HCEC 1CT (cell line): ENCODE measurements at regions not wholly inside any gene's neighbourhood (a gene's known extent, or its start where the extent isn't known, plus 50 kb on each side); places are given as distances from the start of the nearest gene placed in this dataset.

ENCODE experiments used
- DNase-seq: peaks from one replicate; pipeline ENCODE4 v3.0.0-alpha.2; 2017

DNA sequence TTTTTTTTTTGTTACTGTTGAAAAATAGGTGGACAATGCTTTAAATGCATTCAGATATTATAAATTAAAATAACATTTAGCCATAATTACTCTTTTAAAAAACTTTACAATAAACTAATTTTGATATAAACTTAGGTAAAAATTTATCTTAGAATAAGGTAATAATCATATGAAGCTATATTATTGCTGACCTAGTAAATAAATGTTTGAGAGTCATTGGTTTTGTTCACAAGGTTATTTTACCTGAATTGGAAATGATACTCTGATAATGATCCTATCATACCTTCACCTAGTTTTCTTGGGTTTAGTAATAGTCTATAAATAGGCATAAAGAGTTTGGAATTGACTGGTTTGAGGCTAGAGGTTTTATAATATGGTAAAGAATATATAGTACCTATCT, 1076.4 kb upstream of the CDH6 start:
- DNase-seq = no peak

- DNase-seq = no peak
Observed at GRCh38 chr5:30113542-30113941, 1079.9 kb upstream of the CDH6 start.

DNA sequence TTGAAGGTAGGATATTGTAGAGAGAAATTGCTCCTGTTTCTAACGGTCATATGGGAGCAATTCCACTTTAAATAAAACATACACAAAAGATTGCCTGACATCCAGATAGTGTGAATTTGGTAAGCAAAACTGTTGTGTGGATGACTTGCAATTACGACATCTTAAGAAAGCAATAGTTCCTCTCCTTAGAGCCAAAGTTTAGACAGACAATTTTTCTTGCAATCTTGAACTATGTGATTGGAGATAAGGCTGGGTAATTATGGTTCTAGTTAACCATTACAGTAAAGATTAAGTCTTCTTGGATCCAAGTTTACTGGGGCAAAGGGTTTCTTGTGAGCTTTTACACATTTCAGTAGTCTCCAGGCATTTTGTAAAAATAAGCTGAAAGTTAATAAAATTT, 1080.6 kb upstream of the CDH6 start:
- DNase-seq = no peak

DNA sequence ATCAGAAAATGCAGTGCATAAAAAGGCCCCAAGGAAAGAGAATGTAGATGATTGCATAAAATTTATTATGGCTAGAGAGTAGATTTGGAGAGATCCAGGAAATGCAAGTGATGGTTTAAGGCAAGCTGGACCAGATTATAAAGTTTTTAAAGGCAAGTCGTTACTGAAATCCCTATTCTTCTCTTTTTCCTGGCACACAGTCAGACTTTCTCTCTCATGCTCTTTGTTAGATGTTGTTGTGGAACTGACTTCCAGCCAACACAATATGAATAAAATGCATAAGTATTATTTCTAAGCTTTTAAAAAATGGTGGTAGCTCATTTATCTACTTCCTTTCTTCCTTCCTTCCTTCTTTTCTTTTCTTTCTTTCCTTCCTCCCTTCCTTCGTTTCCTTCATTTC, 1085.4 kb upstream of the CDH6 start:
- no peak for DNase-seq

DNA sequence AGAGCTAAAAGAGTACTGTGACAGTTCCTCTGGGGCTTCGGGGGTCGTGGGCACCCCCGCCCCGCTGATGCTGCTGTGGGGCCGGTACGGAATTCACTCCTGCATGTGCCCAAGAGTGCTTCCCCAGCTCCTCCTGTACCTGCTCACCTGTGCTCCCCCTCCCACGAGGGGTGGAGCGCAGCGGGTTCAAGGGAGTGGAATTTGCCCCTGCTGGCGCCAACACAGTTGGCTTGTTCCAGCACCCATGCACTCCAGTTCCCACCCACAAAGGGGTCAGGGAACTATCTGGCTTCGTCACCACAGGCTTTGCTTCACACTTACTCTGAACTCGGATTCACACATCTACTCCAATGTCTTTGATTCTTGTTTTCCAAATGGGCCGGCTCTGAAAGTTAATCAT, 1086.9 kb upstream of the CDH6 start:
- no peak for DNase-seq

DNA sequence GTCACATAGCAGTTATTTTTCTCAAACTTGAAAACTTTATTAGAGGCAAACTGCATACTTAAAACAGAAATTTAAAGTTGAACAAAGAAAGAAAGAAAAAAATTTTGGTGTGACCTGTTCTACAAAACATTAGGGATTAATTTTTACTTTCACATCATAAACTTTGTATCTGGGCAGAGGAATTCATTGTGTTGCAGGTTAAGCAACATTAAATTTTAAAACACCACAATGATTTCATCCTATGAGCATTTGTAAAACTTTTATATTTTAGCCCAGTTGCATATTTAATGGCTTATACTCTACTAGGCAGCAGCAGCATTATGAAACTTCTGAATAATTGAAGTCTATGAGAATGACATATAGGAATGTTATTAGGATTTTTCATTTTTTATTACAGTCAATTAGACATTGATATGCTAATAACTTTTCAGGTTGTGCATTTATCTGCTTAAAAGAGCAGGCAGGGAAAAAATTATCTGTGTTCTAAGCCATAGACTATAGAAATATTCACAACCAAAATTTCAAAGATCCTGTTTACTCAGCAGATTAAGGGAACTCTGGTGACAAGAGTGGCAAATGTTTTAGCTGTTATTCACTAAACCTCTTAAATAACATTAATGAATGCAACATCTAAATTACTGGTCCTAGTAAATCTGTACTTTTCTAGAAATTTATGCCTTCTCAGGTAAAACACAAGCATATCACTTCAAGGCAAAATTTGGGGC, 1088.5 kb upstream of the CDH6 start:
- no peak for DNase-seq

GRCh38 chr5:30103452-30104202, 1089.9 kb upstream of the CDH6 start:
- no peak for DNase-seq

GRCh38 chr5:30103052-30103451, 1090.4 kb upstream of the CDH6 start:
- DNase-seq = no peak

DNA sequence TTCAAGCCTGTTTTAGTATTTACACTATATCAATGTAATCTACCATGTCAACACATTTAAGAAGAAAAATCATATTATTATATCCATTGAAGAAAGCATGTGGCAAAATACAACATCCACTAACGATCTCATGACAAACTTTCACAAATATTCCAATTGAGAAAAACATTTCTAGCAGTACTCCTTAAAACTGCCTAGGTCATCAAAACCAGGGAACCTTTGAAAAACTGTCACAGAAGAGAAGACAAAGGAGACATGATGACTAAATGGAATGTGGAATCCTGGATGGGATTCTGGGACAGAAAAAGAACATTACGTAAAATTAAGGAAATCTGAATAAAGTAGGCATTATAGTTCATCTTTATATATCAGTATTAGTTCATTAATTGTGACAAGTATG, 1091.3 kb upstream of the CDH6 start:
- DNase-seq = no peak

- DNase-seq = no peak
Observed at GRCh38 chr5:30100929-30101328, 1092.6 kb upstream of the CDH6 start.

DNA sequence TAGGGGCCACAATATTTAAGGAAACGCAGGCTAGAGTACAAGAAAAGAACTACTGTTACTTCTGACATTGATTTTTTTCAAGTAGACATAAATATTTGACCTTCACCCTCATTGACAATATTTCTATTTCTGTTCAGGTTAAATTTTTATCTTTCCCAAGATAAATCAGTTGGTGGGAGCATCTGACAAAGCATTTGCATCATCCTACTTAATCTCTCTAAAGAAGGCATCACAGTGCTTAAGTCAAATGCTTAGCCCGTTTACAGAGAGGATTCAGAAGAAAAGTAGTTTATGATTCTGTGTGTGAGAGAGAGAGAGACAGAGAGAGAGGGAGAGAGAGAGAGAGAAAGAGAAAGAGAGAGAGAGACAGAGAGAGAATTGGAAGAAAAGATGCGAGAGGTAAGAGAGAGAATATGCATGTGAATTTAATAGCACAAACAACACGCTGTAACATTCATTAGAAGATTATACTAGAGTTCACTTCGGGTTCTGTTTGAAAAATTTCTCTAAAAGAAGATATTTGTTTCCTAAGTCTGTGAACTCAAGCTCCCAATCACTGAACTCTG, 1093.3 kb upstream of the CDH6 start:
- no peak for DNase-seq

- DNase-seq = no peak
Observed at GRCh38 chr5:30099634-30100033, 1093.9 kb upstream of the CDH6 start.

- DNase-seq = no peak
Observed at GRCh38 chr5:30098940-30099339, 1094.5 kb upstream of the CDH6 start.

- no peak for DNase-seq
Observed at GRCh38 chr5:30092548-30092947, 1100.9 kb upstream of the CDH6 start.

DNA sequence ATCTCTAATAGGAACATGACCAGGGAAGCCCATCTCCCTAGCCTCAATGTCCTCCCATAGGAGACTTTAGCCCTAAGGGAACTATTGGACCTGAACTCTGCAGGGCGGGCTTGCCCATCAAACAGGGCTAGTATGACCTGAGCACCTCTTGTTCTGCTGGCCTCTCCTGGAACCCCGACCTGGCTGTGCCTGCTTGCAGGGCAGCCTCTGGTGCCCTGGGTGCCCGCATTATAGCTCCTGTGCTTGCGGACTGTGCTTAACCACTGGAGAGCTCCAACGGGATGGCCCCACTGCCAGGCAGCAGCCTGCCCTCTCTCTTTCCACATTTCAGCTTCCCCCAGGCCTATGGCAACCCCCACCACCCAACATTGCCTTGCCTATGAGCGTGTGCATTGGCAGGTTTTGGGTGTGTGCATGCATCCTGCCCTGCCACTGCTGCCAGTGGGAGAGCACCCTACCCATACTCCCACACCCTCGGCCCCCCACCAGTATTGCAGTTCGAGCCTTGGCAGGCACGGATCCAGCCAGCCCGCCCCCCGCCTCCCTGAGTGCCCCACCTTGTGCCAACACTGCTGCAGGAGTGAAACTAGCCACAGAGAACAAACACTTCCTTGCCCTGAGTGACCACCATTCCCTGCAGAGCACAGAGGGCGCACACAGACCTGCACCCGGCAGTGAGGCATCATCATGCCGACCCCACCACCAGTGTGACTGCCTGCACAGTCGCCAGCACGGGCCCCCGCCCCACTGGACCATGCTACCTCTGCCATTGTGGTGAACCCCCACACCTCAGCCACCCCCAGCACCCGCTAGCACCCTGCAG, 1123.8 kb upstream of the CDH6 start:
- DNase-seq = no peak

DNA sequence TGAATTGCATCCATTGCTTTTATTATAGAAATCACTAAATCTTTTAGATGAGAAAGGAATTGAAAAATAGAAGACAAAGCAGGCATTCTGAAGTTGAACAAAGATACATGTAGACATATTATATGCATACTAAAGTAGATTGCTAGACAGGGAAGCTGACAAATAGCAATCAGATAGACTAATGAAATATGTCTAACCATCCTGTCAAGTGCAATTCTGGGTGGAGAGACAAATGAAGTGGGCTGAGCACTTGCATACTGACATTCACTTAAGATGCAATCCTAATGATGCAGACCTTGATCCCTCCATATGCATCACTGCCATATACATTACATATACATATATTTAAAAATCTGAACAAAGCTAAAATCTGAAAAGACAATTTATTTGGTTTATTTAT, 1130.0 kb upstream of the CDH6 start:
- DNase-seq = no peak

DNA sequence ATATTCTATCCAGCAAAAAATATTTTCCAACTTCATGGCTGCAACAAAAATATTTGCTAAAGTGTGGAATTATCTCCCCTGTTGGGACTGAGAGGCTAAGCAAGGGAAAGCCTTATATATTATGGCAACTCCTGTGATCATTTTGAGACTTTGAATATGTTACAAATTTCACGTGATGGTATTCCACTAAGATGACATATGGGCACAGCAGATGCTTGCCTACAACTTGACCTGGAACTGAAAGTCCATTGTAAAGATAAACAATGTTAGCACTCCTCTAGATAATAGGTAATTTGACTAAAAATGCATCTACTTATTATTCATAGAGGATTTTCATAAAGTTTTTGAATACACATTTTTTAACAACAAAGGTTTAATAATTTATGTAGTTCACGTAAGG, 1141.5 kb upstream of the CDH6 start:
- no peak for DNase-seq

DNA sequence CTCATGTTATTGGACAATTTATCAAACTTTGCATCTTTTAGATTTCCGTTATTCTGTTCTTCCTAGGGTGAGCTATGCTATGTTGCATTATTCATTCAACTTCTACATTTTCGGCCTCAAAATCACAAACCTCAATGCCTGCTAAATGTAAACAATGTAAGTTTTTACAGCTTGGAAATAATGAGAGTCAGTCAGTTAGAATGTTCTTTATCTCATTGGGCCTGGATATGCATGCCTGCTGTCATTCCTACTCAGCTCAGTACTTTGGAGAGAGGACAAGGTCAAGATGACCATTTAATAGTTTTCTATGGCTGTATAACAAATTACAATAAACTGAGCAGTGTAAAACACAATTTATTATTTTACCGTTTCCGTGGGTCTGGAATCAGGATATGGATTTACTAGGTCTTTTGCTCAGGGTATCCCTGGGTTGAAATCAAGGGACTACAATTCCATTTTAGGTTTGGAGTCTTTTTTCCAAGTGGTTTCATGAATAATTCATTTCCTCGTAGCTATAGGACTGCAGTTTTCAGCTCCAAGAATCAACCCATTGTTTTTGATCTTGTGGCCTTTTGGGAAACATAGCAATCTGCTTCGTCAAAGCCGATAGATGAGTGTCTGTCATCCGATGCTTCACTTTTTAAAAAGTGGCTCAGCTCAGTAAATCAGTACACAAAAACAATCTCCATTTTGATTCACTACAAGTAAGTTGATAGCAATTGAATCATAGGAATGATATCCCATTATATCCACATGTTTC, 1143.2 kb upstream of the CDH6 start:
- no peak for DNase-seq

DNA sequence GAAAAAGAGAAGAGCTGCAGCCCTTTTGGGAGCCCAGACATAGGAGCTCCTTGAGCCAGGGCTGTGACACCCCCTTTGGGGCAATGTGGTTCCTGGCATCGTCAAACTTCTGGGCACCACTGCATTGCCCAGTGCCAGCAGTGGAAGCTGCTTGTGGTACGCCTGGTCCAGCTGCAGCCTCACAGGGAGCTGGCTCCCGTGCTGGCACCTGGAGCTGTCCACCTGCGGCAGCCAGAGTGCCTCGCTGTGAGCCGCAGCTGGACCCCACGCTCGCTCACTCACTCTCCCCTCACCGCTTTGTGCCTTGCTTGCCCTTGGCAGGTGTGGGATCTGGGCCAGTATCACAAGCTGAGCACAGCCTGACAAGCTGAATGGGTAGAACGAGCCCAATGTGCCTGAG, 1150.8 kb upstream of the CDH6 start:
- DNase-seq = no peak

- DNase-seq = no peak
Observed at GRCh38 chr5:30041831-30042385, 1151.6 kb upstream of the CDH6 start.

DNA sequence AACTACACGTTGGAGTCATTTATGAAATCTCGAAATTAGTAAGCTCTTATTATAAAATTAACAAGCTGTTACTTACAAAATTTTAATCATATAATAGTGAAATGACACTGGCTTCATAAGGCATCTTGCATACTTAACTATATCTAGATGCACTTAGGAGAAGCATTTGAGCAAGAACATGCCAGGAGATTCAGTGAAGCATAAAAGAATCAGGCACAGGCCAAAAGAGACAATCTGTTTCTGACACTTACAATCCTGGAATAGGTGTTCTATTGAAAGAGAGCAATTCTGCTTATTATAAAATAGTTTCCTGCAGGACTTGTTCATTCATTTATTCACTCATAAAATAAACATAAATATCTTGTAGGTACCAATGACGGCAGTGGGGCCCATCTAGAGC, 1152.2 kb upstream of the CDH6 start:
- no peak for DNase-seq

DNA sequence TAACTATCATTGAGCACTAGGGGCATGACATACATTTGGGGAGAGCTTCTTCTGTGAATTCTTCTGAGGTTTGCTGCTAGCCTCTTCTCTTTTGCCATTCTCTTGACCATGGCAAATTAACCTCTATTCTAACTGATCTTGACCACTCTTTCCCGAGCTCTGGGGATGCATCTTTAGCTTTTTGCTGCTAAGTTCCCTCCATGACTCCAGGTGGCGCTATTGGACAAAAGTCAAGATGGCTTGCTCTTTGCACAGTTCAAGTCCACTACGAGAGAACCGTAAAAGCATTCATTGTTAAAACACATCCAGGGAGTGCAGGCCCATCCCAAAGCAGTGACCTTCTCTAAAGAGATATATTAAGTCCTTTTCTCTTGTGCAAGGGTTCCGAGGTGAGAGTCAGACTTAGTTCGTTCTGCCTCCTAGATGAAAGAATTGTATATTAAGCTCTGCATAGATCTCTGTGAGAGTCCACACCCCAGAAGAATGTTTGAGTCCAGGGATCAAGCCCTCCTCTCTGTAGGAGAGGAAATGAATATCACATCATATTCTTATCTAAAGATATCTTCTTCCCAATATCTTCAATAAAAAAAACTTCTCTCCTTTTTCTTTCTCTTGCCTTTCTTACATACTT, 1152.9 kb upstream of the CDH6 start:
- DNase-seq = peak; percentile 5
